Caco-2 (cell line): ENCODE measurements at regions not wholly inside any gene's neighbourhood (a gene's known extent, or its start where the extent isn't known, plus 50 kb on each side); places are given as distances from the start of the nearest gene placed in this dataset.

Experiments used
- BruUV-seq: library from RNA; stranded (reverse); fragments of 400-500 nt; replicated peaks from 2 replicates; lab custom pipeline; 2021; lab: Mats Ljungman, UMichigan
- CTCF ChIA-PET: fragments of 300-600 bp; sonication (Branson Sonifier 250); formaldehyde crosslinking; loops from one replicate; lab custom pipeline; 2022; ENCODE audit warnings: antibody characterized with exemption; lab: Charles Lee
- POLR2A ChIA-PET: fragments of 300-600 bp; sonication (Branson Sonifier 250); formaldehyde crosslinking; loops from one replicate; lab custom pipeline; 2022; ENCODE audit warnings: antibody characterized with exemption; lab: Charles Lee
- DNase-seq, 2 experiments: peaks; one replicate each; pipeline versions ENCODE4 v3.0.0 to v3.0.0-alpha.2; 2020 to 2022
- H3K27me3 ChIP-seq: replicated peaks from 2 replicates; pipeline ENCODE4 v1.6.0; 2011; ENCODE audit warnings: low read length; ENCODE audit not compliant: control insufficient read depth, insufficient read depth
- H3K36me3 ChIP-seq: 2 replicates; pipeline ENCODE4 v1.5.1; 2011; ENCODE audit warnings: low read length; ENCODE audit not compliant: control insufficient read depth, insufficient read depth
- H3K4me1 ChIP-seq: fragments of 250-450 bp; sonication (Bioruptor Pico); 2 replicates; pipeline ENCODE4 v1.5.1; 2020; ENCODE audit warnings: mild to moderate bottlenecking
- H3K4me3 ChIP-seq: 2 replicates; pipeline ENCODE4 v1.5.1; 2011; ENCODE audit warnings: low read depth, mild to moderate bottlenecking, control low read depth, low read length
- H3K9me3 ChIP-seq: fragments of 250-450 bp; sonication (Bioruptor Pico); 2 replicates; pipeline ENCODE4 v1.5.1; 2020; ENCODE audit warnings: mild to moderate bottlenecking, moderate library complexity
- H3K27ac Mint-ChIP-seq: one replicate; pipeline ENCODE4 v1.8.0; 2022; ENCODE audit warnings: mixed read lengths; ENCODE audit not compliant: unreplicated experiment
- H3K27me3 Mint-ChIP-seq: one replicate; pipeline ENCODE4 v1.8.0; 2022; ENCODE audit warnings: mixed read lengths; ENCODE audit not compliant: insufficient read depth, unreplicated experiment
- H3K36me3 Mint-ChIP-seq: one replicate; pipeline ENCODE4 v1.8.0; 2022; ENCODE audit warnings: mild to moderate bottlenecking, mixed read lengths; ENCODE audit not compliant: insufficient read depth, unreplicated experiment
- H3K4me1 Mint-ChIP-seq: one replicate; pipeline ENCODE4 v1.8.0; 2022; ENCODE audit warnings: low read depth, mixed read lengths; ENCODE audit not compliant: unreplicated experiment
- H3K4me3 Mint-ChIP-seq: one replicate; pipeline ENCODE4 v1.8.0; 2022; ENCODE audit warnings: mild to moderate bottlenecking, moderate library complexity, mixed read lengths; ENCODE audit not compliant: unreplicated experiment
- H3K9me3 Mint-ChIP-seq: one replicate; pipeline ENCODE4 v1.8.0; 2022; ENCODE audit warnings: mixed read lengths; ENCODE audit not compliant: unreplicated experiment
- intact Hi-C: fragments of 100-400 bp; cut with micrococcal nuclease; formaldehyde crosslinking; loops from one replicate; pipeline ENCODE4 v1.10.0; 2022; ENCODE audit not compliant: unreplicated experiment
- TF ChIP-seq, protein P1 (sequence below), 2 experiments: fragments of 200-600 bp in 1 of 2; IDR thresholded peaks; 1 replicate in 1 of 2; 2 replicates in 1 of 2; pipeline versions ENCODE4 v1.5.1 to v1.8.0; 2011 to 2022; ENCODE audit warnings: antibody characterized with exemption in 1 of 2, control low read depth in 1 of 2, inconsistent platforms in 1 of 2, low read depth in 1 of 2, low read length in 1 of 2, mild to moderate bottlenecking in 1 of 2, moderate library complexity in 1 of 2; ENCODE audit not compliant: insufficient read depth in 1 of 2, severe bottlenecking in 1 of 2, unreplicated experiment in 1 of 2

DNA sequence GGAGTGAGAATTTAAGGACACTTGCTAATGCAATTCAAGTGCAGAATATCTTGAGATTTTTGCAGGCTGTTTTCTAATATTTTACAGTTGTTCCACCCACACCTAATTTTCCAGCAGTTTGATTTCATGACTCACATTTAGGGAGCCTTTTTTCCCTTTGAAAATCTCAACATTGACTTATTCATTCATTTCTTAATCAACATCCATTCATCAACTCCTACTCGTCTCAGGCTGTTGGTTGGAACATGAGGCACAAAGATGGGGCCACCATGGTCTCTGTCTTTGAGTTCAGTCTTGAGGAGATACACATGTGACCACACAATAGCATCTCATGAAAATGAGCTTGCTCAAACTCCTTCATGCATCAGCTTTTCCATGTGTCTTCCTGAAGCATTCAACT lies 135.6 kb downstream of the UNC5CL start:
- no peaks in the 10 kb centered on the region for H3K36me3 Mint-ChIP-seq
- intact Hi-C loops, result no loop called here
- no TSS peak for BruUV-seq
- H3K4me3 Mint-ChIP-seq, result no peak overlapping the region
- H3K27me3 Mint-ChIP-seq, result no peaks in the 10 kb centered on the region
- no peaks in the 10 kb centered on the region for H3K36me3 ChIP-seq
- no peak for DNase-seq
- H3K27ac Mint-ChIP-seq, result no peak overlapping the region
- no peaks in the 10 kb centered on the region for H3K9me3 ChIP-seq
- no peak overlapping the region for H3K4me3 ChIP-seq
- CTCF ChIA-PET, result interaction anchor here (0.6 kb wide), 1 partner anchor 94 kb away, joined by 3 read pairs; no protein-coding TSS in a partner anchor
- peaks cover 13% of the 10 kb centered on the region for H3K9me3 Mint-ChIP-seq
- peaks cover 33% of the 10 kb centered on the region for H3K4me1 ChIP-seq
- H3K27me3 ChIP-seq, result no peaks in the 10 kb centered on the region
- POLR2A ChIA-PET, result no interaction called here
- TF ChIP-seq, protein P1, sequence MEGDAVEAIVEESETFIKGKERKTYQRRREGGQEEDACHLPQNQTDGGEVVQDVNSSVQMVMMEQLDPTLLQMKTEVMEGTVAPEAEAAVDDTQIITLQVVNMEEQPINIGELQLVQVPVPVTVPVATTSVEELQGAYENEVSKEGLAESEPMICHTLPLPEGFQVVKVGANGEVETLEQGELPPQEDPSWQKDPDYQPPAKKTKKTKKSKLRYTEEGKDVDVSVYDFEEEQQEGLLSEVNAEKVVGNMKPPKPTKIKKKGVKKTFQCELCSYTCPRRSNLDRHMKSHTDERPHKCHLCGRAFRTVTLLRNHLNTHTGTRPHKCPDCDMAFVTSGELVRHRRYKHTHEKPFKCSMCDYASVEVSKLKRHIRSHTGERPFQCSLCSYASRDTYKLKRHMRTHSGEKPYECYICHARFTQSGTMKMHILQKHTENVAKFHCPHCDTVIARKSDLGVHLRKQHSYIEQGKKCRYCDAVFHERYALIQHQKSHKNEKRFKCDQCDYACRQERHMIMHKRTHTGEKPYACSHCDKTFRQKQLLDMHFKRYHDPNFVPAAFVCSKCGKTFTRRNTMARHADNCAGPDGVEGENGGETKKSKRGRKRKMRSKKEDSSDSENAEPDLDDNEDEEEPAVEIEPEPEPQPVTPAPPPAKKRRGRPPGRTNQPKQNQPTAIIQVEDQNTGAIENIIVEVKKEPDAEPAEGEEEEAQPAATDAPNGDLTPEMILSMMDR (IDR thresholded peaks at IDR 0.05; ENCODE audit: insufficient read depth in 1 of 2, low read depth in 1 of 2, low read length in 1 of 2, severe bottlenecking in 1 of 2, unreplicated experiment in 1 of 2), result no peak
- H3K4me1 Mint-ChIP-seq, result peaks cover 20% of the 10 kb centered on the region

DNA sequence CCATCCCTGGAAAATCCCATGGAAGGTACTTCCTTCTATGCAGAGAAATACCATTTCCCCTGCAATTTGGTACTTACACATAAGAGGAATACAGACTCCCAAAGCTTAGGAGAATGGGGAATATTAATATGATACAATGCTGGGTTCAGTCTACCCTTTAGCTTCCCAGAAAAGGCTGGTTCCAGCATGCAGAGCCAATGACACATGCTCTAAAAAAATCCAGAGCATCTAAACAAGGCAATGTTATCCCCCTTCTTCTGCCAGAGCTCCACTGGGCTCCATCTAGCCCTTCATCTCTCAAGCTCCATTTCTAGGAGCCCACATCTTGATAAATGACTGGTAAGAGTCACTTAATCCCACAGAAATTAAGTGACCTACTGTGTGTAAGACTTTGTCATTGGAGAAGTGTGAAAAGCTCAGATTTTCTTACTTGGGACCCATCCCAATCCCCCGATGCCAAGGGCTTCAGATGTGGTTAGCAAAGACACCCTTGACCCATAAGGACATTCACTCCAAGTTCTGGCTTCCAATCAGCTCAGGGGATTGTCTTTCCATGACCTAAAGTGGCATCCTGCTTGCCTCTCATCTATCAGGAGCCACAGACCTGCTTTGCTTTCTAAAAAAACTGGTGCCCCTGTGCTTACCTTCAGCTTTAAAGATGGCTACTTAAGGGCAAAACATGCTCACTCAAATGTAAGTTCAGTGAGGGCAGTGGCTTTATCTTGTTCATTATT lies 137.5 kb downstream of the UNC5CL start:
- no peak overlapping the region for H3K27ac Mint-ChIP-seq
- Histone ChIP-seq H3K9me3 (no peaks in the 10 kb centered on the region), H3K4me1 (peaks cover 33% of the 10 kb centered on the region), H3K36me3 (no peaks in the 10 kb centered on the region), H3K4me3 (no peak overlapping the region), H3K27me3 (no peaks in the 10 kb centered on the region)
- CTCF ChIA-PET, result no interaction called here
- intact Hi-C loops, result loop anchor here (2.0 kb wide), 1 partner anchor 49 kb away; no protein-coding TSS in a partner anchor
- H3K9me3 Mint-ChIP-seq, result peaks cover 13% of the 10 kb centered on the region
- no peaks in the 10 kb centered on the region for H3K36me3 Mint-ChIP-seq
- DNase-seq, result no peak
- no peak overlapping the region for H3K4me3 Mint-ChIP-seq
- H3K4me1 Mint-ChIP-seq, result peaks cover 27% of the 10 kb centered on the region
- POLR2A ChIA-PET, result no interaction called here
- TF ChIP-seq, protein P1 (IDR thresholded peaks at IDR 0.05; ENCODE audit: insufficient read depth in 1 of 2, low read depth in 1 of 2, low read length in 1 of 2, severe bottlenecking in 1 of 2, unreplicated experiment in 1 of 2), result no peak
- no peaks in the 10 kb centered on the region for H3K27me3 Mint-ChIP-seq
- BruUV-seq, result no TSS peak

DNA sequence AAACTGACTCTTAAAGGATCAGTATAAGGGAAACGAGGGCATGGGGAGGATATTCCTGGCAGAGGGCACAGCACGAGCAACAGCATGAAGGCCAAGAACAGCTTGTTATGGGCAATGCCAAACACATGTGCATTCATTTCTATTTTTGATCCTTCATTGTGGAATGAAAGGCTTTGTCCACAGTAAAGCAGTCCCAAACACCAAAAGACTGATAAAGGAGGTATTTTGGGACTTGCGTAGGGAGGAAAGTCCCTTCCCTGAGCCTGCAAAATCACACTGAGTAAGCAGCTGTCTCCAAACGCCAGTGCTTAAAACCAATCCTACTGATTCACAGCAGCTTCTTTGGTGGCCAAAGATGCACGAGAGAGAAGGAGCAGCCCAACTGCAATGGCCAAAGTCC lies 138.2 kb downstream of the UNC5CL start:
- ChIA-PET CTCF (no interaction called here), POLR2A (no interaction called here)
- Mint-ChIP-seq H3K4me1 (peaks cover 27% of the 10 kb centered on the region), H3K36me3 (no peaks in the 10 kb centered on the region), H3K27me3 (no peaks in the 10 kb centered on the region), H3K27ac (no peak overlapping the region), H3K9me3 (peaks cover 13% of the 10 kb centered on the region), H3K4me3 (no peak overlapping the region)
- BruUV-seq, result no TSS peak
- Histone ChIP-seq H3K4me3 (no peak overlapping the region), H3K27me3 (no peaks in the 10 kb centered on the region), H3K9me3 (no peaks in the 10 kb centered on the region), H3K4me1 (peaks cover 33% of the 10 kb centered on the region), H3K36me3 (no peaks in the 10 kb centered on the region)
- intact Hi-C loops, result loop anchor here (2.0 kb wide), 1 partner anchor 50 kb away; no protein-coding TSS in a partner anchor
- TF ChIP-seq, protein P1 (IDR thresholded peaks at IDR 0.05; ENCODE audit: insufficient read depth in 1 of 2, low read depth in 1 of 2, low read length in 1 of 2, severe bottlenecking in 1 of 2, unreplicated experiment in 1 of 2), result no peak
- no peak for DNase-seq
